ENCODE measurements at regions not wholly inside any gene's neighbourhood (a gene's known extent, or its start where the extent isn't known, plus 50 kb on each side); places are given as distances from the start of the nearest gene placed in this dataset.

GRCh38 chrX:39176105-39176504 lies 374.8 kb downstream of the MID1IP1 start (continued):
- TF ChIP-seq ZKSCAN8 (CRISPR knock-in tag; IDR thresholded peaks at IDR 0.05), result no peak
- TF ChIP-seq CTBP1 (IDR thresholded peaks at IDR 0.05; ENCODE audit: borderline replicate concordance), result no peak
- TF ChIP-seq ARHGAP35 (IDR thresholded peaks at IDR 0.05; ENCODE audit: partially characterized antibody), result no peak
- TF ChIP-seq PURB (CRISPR knock-in tag; IDR thresholded peaks at IDR 0.05; ENCODE audit: low read depth), result no peak
- no peak for TF ChIP-seq KAT7 (CRISPR knock-in tag; IDR thresholded peaks at IDR 0.05; ENCODE audit: borderline replicate concordance)
- TF ChIP-seq ARID3A (IDR thresholded peaks at IDR 0.05; ENCODE audit: borderline replicate concordance, low read depth, low read length), result no peak
- TF ChIP-seq SAP30 (IDR thresholded peaks at IDR 0.05; ENCODE audit: borderline replicate concordance, insufficient read depth, low read depth, low read length, poor library complexity, severe bottlenecking), result no peak
- no peak for TF ChIP-seq ZBTB33 (CRISPR knock-in tag; IDR thresholded peaks at IDR 0.05)
